ENCODE measurements at regions not wholly inside any gene's neighbourhood (a gene's known extent, or its start where the extent isn't known, plus 50 kb on each side); places are given as distances from the start of the nearest gene placed in this dataset.

- TF ChIP-seq, protein P1, sequence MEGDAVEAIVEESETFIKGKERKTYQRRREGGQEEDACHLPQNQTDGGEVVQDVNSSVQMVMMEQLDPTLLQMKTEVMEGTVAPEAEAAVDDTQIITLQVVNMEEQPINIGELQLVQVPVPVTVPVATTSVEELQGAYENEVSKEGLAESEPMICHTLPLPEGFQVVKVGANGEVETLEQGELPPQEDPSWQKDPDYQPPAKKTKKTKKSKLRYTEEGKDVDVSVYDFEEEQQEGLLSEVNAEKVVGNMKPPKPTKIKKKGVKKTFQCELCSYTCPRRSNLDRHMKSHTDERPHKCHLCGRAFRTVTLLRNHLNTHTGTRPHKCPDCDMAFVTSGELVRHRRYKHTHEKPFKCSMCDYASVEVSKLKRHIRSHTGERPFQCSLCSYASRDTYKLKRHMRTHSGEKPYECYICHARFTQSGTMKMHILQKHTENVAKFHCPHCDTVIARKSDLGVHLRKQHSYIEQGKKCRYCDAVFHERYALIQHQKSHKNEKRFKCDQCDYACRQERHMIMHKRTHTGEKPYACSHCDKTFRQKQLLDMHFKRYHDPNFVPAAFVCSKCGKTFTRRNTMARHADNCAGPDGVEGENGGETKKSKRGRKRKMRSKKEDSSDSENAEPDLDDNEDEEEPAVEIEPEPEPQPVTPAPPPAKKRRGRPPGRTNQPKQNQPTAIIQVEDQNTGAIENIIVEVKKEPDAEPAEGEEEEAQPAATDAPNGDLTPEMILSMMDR (IDR thresholded peaks at IDR 0.05; ENCODE audit: insufficient read depth, low read length, poor library complexity, severe bottlenecking), result no peak
- TF ChIP-seq EZH2phosphoT487 (conservative IDR thresholded peaks at IDR 0.05; ENCODE audit: low read length), result no peak
Measured at GRCh38 chr20:6835609-6836008, 68.1 kb downstream of the BMP2 start.
